Stimulated activated CD8-positive, alpha-beta memory T cell treated with anti-CD3 and anti-CD28 coated beads, Interleukin-4, amount 100 ng/mL, for 1 hour (primary cell): ENCODE measurements at regions not wholly inside any gene's neighbourhood (a gene's known extent, or its start where the extent isn't known, plus 50 kb on each side); places are given as distances from the start of the nearest gene placed in this dataset.
"Not testable (repeated sequence)": the region's sequence is repeated elsewhere in the genome, so short reads cannot be mapped to it uniquely, and the experiment has no call there.

Source experiments
- DNase-seq, 2 donors: peaks; one replicate each; pipeline ENCODE4 v3.0.0-alpha.2; 2020; ENCODE audit warnings: low read depth in 2 of 2, low spot score in 1 of 2

- DNase-seq: no peak
Measured at GRCh38 chr3:177802151-177802900, 605.0 kb upstream of the TBL1XR1 start.

- no peak for DNase-seq
Measured at GRCh38 chr3:177803500-177803899, 606.2 kb upstream of the TBL1XR1 start.

GRCh38 chr3:177804032-177804431, 606.8 kb upstream of the TBL1XR1 start:
- no peak for DNase-seq

GRCh38 chr3:177804646-177805045, 607.4 kb upstream of the TBL1XR1 start:
- DNase-seq: no peak

- DNase-seq: no peak
Measured at GRCh38 chr3:177807150-177807875, 610.0 kb upstream of the TBL1XR1 start.

- DNase-seq: not testable (repeated sequence)
Measured at GRCh38 chr3:177808928-177809478, 611.7 kb upstream of the TBL1XR1 start.

GRCh38 chr3:177810162-177810623, 612.9 kb upstream of the TBL1XR1 start:
- no peak for DNase-seq

GRCh38 chr3:177811112-177811511, 613.8 kb upstream of the TBL1XR1 start:
- no peak for DNase-seq

GRCh38 chr3:177811835-177812234, 614.6 kb upstream of the TBL1XR1 start:
- DNase-seq: no peak

GRCh38 chr3:177812492-177812891, 615.2 kb upstream of the TBL1XR1 start:
- DNase-seq: no peak

GRCh38 chr3:177813322-177813721, 616.0 kb upstream of the TBL1XR1 start:
- DNase-seq: no peak

- no peak for DNase-seq
Measured at GRCh38 chr3:177816667-177817208, 619.5 kb upstream of the TBL1XR1 start.

- no peak for DNase-seq
Measured at GRCh38 chr3:177817751-177818150, 620.5 kb upstream of the TBL1XR1 start.

GRCh38 chr3:177818712-177819240, 621.5 kb upstream of the TBL1XR1 start:
- DNase-seq: no peak

- no peak for DNase-seq
Measured at GRCh38 chr3:177820683-177821316, 623.5 kb upstream of the TBL1XR1 start.

GRCh38 chr3:177822681-177823096, 625.4 kb upstream of the TBL1XR1 start:
- DNase-seq: no peak

- no peak for DNase-seq
Measured at GRCh38 chr3:177823701-177824189, 626.5 kb upstream of the TBL1XR1 start.

- DNase-seq: no peak
Measured at GRCh38 chr3:177824190-177824786, 627.0 kb upstream of the TBL1XR1 start.

- DNase-seq: no peak
Measured at GRCh38 chr3:177824841-177825240, 627.6 kb upstream of the TBL1XR1 start.

GRCh38 chr3:177826253-177826652, 629.0 kb upstream of the TBL1XR1 start:
- DNase-seq: no peak
